Effector CD4-positive, alpha-beta T cell (primary cell): ENCODE measurements at regions not wholly inside any gene's neighbourhood (a gene's known extent, or its start where the extent isn't known, plus 50 kb on each side); places are given as distances from the start of the nearest gene placed in this dataset.

Experiments
- DNase-seq: peaks from one replicate; pipeline ENCODE4 v3.0.0-alpha.2; 2020

GRCh38 chr5:61802456-61802855 lies 470.4 kb downstream of the ZSWIM6 start:
- no peak for DNase-seq

DNA sequence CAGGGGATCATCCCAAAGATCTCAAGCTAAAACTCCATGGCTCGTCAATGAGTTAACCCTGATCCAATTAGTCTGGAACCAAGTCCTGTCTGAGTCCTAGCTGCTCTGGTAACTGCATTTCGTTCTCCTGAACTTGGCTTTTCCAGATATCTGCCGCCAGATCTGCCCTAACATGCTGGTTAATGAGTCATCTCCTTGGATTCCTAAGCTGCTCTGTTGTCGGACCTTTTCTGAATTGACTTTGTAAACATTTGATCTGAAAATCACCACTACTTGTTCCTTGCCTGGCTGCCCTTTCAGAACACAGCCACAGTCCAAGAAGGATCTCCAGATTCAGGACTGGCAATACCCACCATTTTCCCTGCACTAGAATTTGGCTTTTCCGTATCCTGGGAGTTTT lies 473.0 kb downstream of the ZSWIM6 start:
- no peak for DNase-seq

- no peak for DNase-seq
These were observed 474.5 kb downstream of the ZSWIM6 start for GRCh38 chr5:61806491-61807020.

DNA sequence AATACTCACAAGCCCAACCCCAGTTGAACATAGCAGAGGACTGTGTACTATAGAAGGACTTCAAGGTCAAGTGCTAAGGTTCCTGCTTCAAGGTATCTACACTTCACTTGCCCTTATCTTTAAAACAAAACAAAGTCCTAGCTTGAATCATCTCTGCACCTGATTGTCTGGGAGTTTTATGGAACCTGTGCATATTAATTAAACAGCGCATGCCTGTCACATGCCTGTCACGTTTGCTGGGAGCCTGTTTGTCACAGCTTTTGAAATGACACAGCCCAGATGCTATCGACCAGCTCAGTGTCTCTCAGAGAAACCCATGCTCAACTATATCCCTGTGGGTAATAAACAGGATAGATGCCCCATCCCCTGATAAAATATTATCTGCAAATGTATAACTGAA lies 476.0 kb downstream of the ZSWIM6 start:
- DNase-seq, result no peak

GRCh38 chr5:61808909-61809308 lies 476.9 kb downstream of the ZSWIM6 start:
- no peak for DNase-seq

DNA sequence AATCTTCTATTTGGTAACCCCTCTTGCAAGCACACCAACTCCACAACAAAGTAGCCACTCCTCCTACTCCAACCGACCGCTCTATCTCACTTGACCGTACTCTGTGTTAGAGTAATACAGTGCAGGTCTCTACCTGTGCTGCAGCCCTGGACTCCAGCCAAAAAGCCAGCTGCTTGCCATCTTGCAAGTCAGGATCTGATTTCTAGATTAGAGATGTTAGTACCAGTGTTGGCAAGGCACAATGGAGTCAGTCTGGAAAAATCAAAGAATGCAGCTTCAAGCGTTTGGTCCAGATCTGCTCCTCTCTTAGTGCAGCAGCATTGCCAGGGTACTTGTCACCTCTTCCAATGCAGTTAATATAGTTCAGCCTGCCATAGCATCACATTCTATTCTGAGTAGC lies 477.6 kb downstream of the ZSWIM6 start:
- DNase-seq, result no peak

GRCh38 chr5:61811052-61811451 lies 479.0 kb downstream of the ZSWIM6 start:
- DNase-seq, result no peak

- no peak for DNase-seq
These were observed 481.3 kb downstream of the ZSWIM6 start for GRCh38 chr5:61813361-61813760.

DNA sequence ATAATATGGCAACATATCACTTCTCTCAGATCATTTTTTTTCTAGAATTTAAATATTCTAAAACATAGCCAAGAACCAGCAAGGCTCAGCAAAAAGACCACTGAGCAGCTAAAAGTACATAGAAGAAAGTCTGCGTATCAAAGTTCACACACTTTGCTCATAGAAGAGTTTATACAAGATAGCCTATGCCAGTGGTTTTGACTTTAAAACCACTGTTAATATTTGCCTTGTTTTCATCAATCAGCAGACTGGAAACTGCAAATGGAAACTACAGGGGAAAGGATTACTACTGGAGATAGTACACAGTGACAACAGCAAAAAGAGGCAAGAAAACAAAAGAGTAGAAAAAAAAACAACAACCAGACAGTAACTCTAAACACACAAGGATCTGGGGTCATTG lies 483.3 kb downstream of the ZSWIM6 start:
- no peak for DNase-seq

- no peak for DNase-seq
These were observed 484.1 kb downstream of the ZSWIM6 start for GRCh38 chr5:61816146-61816545.

DNA sequence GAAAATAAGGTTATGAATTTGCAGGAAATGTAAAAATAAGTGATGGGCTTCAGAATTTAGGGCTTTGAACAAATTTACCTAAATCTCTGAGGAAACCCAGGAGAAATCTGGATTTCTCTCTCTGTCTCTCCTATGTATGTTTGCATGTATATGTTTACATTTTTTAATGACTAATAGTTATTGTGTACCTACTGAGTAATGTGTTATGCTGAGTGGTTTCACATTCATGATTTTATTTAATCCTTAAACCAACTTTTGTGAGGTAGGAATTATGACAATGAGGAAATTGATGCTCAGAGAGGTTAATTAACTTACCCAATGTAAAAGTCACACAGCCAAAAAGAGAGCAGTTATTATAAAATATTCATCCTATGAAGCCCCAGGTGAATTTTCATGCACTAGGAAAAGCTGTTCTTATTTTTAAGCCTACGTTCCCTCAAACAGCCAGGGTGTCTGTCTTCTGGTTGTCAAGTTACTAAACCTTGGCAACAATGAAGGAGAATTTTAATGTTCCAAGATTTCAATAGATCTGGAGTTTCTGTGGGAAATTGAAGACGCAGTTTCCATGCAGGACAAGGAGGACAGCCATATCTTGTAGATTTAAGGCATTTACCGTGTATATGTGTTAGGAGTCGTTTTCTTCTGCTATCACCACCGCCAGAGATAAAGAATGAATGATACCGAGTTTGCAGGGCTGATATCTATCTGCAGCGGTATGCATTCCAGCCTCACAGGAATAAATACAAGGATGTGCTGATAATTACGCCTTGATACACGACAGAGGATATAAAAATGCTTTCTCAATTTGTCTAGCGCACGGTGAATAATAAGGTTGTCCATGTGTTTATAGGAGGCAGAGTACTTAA lies 484.8 kb downstream of the ZSWIM6 start:
- no peak for DNase-seq

- DNase-seq, result no peak
These were observed 485.6 kb downstream of the ZSWIM6 start for GRCh38 chr5:61817472-61818326.

DNA sequence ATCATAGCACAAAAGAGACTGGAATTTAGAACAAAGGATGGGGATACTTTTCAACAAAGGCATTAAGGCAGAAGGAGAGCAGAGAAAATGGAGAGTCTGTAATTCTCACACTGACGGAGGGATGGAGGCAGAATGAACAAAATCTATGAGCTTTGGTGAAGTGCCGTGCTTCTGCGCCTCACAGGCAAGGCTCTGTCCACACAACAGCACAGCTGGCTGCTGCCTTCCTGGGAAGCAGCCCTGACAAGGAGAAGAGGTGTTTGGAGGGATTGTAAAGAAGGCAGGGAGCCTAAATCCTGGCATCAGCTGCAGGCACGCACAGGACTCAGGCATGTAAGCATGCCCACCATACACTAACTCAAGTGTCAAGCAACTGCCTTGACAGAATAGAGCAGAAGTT lies 485.2 kb upstream of the KIF2A start:
- no peak for DNase-seq

GRCh38 chr5:61821561-61821960 lies 484.4 kb upstream of the KIF2A start:
- DNase-seq, result no peak

DNA sequence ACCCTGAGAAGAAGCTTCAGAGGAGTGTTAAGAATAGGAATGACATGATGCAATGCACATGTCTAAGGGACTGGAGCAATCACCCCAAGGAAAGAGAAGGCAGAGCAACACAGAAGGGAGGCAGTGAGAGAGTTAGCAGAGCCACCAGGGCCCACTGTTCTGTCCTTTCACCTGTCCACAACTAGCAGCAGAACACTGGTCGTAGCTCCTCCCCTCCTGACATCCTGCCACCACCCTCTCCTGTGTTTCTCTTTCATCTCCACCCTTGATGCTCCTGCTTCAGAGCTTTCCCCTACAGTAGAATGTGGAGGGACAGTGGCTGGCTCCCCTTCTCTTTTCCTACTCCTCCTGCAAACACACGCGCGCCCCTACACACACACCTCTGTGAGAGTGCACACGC lies 483.4 kb upstream of the KIF2A start:
- DNase-seq, result no peak

DNA sequence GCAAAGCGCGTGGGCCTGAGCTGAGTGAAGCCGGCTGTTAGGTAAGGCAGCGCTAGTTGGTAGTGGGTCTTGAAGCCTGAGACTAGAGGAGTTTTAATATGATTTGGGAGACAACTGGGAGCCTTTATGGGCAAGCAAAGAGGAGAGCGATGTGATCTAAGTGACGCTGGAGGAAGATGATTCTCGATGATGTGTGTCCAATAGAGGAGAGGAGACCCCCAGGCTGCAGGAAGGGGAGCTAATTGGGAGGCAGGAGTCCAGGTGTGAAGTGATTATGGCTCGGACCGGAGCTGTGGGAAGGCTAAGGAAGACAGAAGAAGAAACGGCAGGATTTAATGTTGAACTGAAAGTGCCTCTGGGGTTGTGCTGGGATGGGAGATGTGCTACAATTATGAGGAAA lies 482.9 kb upstream of the KIF2A start:
- DNase-seq, result no peak

GRCh38 chr5:61823781-61824180 lies 482.2 kb upstream of the KIF2A start:
- no peak for DNase-seq

- no peak for DNase-seq
These were observed 481.6 kb upstream of the KIF2A start for GRCh38 chr5:61824396-61824795.

GRCh38 chr5:61827445-61827975 lies 478.5 kb upstream of the KIF2A start:
- DNase-seq, result no peak

DNA sequence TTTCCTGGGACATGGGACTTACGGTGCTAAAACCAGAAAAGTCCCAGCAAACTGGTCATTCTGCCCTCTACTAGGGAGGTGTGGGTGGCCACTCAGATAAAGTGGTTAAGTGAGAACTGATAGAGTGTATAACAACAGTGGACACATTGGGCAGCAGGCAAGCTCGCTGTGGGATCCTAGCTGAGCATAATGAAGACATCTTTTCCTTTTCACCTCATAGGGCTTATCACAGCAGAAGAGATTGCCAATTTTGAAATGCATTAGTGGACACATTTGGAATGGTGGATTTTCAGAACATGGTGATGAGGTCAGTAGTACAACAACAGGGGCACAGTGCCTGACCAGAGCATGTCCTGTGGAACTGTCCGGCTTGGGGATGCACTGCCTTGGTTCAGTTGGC lies 477.1 kb upstream of the KIF2A start:
- no peak for DNase-seq

- DNase-seq, result no peak
These were observed 474.3 kb upstream of the KIF2A start for GRCh38 chr5:61831736-61832135.

DNA sequence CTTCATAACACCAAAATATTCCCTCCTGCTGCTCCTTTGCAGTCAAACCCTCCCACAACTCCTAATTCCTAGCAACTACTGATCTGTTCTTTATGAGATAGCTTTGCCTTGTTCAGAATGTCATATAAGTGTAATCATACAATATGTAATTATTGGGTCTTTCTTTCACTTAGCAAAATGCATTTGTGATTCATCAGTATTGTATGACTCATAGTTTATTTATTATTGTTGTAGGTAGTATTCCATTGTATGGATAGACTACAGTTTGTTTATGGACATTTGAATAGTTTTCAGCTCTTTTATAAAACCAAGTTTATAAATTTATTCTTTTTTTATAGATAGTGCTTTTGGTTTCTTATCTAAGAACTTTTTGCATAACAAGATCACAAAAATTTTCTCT lies 468.2 kb upstream of the KIF2A start:
- DNase-seq, result no peak

- DNase-seq, result no peak
These were observed 465.6 kb upstream of the KIF2A start for GRCh38 chr5:61840361-61840760.

DNA sequence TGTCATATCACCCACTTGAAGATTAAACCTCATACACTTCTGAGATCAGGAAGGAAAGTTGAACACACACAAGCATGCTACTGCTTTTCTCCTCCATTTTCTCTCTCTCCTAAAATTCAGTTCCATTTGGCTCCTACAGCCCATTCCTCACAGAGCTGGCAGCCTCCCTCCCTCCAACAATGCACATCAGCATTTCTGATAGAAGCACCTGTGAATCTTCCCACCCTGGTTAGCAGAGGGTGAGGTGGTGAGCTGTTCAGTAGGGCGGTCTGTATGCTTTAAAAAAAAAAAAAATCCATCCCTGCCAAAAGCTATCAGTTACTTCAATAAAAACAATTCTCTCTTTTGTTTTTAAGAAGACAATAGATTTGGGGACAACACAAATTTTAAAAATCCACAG lies 463.2 kb upstream of the KIF2A start:
- no peak for DNase-seq
